GM19452 (cell line): ENCODE measurements at regions not wholly inside any gene's neighbourhood (a gene's known extent, or its start where the extent isn't known, plus 50 kb on each side); places are given as distances from the start of the nearest gene placed in this dataset.

Experiments
- ATAC-seq: cut with Tn5 transposase; IDR thresholded peaks from one replicate; pipeline ENCODE4 v1.9.1; 2021; ENCODE audit not compliant: unreplicated experiment

- no peak for ATAC-seq
Measured at GRCh38 chr15:66927201-66928077, 138.0 kb upstream of the SMAD3 start.

DNA sequence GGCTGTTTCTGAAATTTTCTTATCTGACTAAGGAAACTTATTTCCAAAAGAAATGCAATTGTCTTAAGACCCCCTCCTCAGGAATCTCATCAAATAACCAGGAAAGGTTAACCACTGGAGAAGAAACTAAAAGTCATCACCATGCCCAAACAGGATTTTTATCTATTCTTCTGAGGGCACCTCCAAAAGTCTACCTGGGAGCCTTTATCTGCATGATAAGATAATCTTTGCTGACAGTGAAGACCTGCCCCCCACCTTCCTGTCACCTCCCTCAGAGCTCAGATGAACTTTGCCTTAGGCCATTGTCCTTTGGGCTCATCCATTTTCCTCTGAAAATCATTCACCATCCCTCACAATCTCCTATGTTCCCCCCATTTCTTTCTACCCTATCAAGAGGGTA, 137.3 kb upstream of the SMAD3 start:
- ATAC-seq = no peak

GRCh38 chr15:66928784-66929183, 136.6 kb upstream of the SMAD3 start:
- no peak for ATAC-seq

DNA sequence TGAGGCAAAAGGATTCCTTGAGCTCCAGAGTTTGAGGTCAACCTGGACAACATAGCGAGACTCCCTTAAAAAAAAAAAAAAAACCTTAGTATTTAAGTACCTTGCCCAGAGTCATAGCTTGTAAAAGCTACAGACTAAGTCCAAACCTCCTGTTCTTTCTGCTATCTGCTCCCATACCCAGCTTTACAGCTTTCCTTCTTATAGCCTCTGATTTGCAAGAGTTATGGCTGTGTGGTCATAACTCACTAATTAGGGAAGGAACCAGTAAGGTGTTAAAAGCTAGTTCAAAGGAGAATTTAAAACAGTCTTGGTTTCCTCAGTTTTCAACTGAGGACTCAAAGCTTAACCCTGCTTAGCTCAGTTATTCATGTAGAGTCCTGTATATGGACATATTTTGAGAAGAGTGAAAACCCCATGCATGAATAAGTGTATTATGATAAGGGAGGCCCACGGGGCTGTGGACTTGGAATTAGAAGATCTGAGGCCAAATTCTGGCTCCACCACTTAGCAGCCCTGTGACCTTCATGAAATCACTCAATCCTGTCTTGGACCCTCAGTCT, 135.5 kb upstream of the SMAD3 start:
- no peak for ATAC-seq

GRCh38 chr15:66931768-66932633, 133.4 kb upstream of the SMAD3 start:
- ATAC-seq = no peak

DNA sequence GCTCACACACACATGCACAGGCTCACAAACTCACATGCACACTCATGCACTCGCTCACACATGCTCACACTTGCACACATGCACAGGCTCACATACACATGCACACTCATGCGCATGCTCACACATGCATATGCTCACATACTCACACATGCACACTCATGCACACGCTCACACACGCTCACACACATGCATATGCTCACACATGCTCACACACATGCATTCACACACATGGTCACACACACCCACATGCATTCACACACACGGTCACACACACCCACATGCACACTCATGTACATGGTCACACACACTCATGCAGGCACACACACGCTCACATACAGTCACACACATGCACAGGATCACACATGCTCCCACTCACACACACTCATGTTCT, 132.8 kb upstream of the SMAD3 start:
- no peak for ATAC-seq

GRCh38 chr15:66933932-66934867, 131.2 kb upstream of the SMAD3 start:
- no peak for ATAC-seq

GRCh38 chr15:66934868-66935520, 130.4 kb upstream of the SMAD3 start:
- no peak for ATAC-seq

DNA sequence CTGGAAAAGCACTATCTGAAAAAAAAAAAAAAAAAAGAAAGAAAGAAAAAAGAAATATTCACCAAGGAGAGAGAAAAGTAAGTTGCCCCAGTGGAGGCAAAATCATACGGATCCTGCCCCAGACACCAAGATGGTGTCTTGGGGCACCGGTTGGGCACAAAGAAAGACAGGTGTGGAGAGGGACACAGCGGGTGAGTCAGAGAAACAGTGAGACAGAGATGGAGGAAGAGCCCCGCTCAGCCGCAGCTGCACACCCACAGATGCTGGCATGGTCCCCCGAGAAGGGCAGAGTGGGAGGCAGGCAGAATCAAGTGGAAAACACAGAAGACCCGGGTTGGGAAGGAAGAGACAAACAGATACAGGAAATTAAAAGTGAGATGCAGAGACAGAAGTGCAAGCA, 129.7 kb upstream of the SMAD3 start:
- no peak for ATAC-seq

GRCh38 chr15:66936109-66936860, 129.1 kb upstream of the SMAD3 start:
- no peak for ATAC-seq

- ATAC-seq = no peak
Measured at GRCh38 chr15:66936861-66937582, 128.4 kb upstream of the SMAD3 start.

DNA sequence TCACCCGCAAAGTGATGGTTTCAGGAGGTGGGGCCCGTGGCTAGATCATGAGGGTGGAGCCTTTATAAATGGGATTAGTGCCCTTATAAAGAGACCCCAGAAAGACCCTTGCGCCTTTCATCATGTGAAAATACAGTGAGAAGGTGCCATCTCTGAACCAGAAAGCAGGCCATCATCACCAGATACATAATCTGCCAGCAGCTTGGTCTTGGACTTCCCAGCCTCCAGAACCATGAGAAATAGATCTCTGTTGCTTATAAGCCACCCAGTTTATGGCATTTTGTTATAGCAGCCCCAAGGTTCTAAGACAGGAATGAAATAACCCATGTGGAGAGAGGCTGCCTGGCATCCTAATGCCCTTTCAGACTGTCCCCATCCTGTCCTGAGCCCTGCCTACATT, 127.8 kb upstream of the SMAD3 start:
- ATAC-seq = no peak

- no peak for ATAC-seq
Measured at GRCh38 chr15:66938114-66938830, 127.1 kb upstream of the SMAD3 start.

DNA sequence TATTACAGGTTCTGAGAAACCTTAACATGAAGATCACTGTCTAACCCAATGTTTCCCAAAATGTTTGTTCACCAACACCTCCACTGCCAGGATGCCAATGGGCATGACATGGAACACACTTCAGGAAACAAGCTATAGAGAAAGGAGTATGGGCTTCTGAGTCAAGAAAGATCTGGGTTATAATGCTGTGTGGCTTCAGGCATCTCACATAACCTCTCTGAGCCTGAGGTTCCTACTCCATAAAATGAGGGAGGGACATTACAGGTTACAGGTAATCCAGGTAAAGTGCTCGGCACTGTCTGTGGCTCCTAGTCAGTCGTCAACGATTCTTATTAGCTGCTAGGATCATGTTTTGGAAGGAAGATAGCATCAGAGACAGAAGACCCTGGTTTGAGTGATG, 126.4 kb upstream of the SMAD3 start:
- ATAC-seq = no peak

DNA sequence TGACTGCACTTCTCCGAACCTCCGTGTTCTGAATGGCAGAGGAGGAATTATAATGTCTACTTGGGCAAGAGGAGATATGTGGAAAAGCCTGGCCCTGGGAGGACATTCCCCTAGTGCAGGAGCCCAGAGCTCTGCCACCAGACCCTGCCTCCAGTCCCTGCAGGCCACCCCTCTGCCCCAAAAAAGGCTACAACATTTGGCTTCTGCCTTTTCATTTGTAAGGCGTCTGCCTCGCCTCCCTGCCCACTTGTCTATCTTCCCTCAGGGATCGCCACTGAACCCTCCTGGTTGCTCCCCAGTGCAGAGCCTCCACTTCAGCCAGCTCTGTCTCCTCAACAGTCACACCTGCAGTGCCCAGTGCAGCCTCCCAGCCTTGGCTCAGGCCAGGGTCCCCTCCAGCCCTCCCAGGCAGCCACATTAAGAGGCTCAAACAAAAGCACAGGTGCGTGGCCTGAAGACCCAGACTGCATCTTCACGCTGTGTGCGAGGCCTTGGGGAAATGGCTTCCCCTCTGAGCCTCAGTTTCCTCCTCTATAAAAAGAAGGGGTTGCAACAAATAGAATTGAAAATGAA, 125.9 kb upstream of the SMAD3 start:
- no peak for ATAC-seq

DNA sequence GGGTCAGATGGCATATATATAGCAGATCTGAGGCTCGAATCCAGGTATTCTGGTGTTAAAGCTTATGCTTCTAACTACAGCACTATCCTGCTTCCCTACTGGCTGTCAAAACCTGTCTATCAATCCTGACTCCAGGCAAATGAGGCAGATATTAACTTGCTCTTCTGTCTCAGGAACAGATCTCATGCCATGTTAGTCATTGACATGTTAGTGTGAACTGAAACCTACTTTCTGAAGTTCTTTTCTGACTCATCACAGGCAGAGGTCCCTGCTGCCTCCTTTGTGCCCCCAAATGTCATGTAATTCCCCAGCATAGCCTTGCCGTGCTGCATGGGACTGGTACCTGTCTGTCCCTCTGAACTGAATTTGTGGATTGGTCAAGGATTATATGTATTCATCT, 125.0 kb upstream of the SMAD3 start:
- ATAC-seq = peak; percentile 72

DNA sequence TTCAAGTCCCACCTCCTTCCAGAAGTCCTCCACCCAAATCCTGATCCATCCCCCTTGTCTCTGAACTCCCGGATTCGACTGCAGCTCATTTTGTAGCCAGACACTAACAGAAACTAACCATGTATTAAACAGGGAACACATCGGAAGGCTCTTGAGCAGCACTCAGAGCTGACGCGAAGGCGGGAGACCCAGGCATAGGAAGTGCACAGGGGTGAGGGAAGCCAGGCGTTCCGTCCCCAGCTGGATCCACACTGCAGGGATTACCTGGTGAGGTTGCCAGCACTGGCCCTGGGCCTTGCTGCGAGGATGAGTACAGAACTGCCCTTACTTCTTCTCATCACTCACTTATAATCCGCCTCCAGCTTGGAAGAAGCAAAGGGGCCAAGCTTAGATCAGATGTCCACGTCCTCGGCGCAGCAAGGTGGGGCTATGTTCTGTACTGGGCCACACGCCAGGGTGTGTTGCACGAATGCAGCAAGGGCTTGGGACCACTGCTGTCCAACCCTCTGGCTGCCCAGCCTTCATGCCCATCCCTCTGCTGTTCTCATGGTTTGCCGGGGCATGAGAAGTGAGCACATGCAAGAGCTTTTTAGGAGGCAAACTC, 124.2 kb upstream of the SMAD3 start:
- no peak for ATAC-seq
